ENCODE measurements at regions not wholly inside any gene's neighbourhood (a gene's known extent, or its start where the extent isn't known, plus 50 kb on each side); places are given as distances from the start of the nearest gene placed in this dataset.

DNA sequence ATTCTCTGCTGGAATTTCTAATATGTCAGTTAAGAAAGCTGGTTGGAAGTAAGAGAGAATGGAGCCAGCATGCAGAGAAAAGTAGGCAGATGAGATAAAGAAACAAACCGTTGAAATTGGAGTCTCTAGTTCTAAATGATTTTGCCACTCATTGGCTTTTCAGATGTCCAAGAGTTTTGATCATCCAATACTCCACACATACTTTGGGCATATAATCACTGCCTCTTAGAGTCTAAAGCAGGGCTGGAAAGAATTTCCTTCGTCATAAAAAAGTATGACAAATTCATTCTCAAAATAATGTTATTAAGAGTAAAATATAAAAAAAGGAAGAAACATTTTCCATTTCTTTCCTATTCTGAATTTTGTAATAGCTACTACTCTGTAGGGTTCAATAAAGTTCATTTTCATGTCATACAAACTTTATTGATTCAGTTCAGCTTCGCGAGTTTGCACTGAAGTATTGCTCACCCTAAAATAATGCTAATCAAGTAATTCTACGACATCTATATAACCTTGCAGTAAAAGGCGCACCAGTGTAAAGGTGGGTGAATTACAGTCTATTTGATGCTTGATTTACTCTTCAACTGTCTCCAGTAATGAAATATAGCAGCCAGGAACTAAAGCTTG, 1556.6 kb downstream of the NCAM2 start:
- 27% methylated on average over 6 of the region's 6 CpGs for WGBS (ENCODE audit: insufficient coverage, insufficient replicate concordance, low lambda C conversion rate, missing lambda C conversion rate)
- no peak overlapping the region for H3K27ac ChIP-seq (ENCODE audit: control insufficient read depth, insufficient read depth)
- SMC1A ChIA-PET (ENCODE audit: uncharacterized antibody, unreplicated experiment) = no interaction called here
- no peak for ATAC-seq
- no peaks in the 10 kb centered on the region for H3K27me3 ChIP-seq (replicated peaks in 1 of 2; ENCODE audit: control insufficient read depth in 2 of 2, insufficient read depth in 2 of 2, low read length in 1 of 2)
- H3K9me3 ChIP-seq (replicated peaks; ENCODE audit: control insufficient read depth, insufficient read depth, low read length) = no peaks in the 10 kb centered on the region
- no peak for TF ChIP-seq YBX1 (IDR thresholded peaks at IDR 0.05)
- TF ChIP-seq ASH2L (IDR thresholded peaks at IDR 0.05; ENCODE audit: borderline replicate concordance, low read depth) = no peak
- TF ChIP-seq RAD51 (IDR thresholded peaks at IDR 0.05) = no peak
- no peak for TF ChIP-seq TBL1XR1 (IDR thresholded peaks at IDR 0.05; ENCODE audit: low read depth, low read length)
- TF ChIP-seq PRDM15 (CRISPR knock-in tag; IDR thresholded peaks at IDR 0.05) = no peak
- TF ChIP-seq SPI1 (IDR thresholded peaks at IDR 0.05; ENCODE audit: borderline replicate concordance, insufficient read depth, low read depth, low read length) = no peak
- TF ChIP-seq CBX3 (IDR thresholded peaks at IDR 0.05; ENCODE audit: borderline replicate concordance, low read depth) = no peak
- H3K79me2 ChIP-seq (ENCODE audit: control insufficient read depth, insufficient read depth, low read length) = no peaks in the 10 kb centered on the region
- no TSS peak for BruUV-seq (replicated peaks)
- no peak overlapping the region for H3K4me2 ChIP-seq (ENCODE audit: control insufficient read depth, insufficient read depth)
- no peak for DNase-seq (ENCODE audit: low read depth, low spot score)
- no peak overlapping the region for H2AFZ ChIP-seq (ENCODE audit: control insufficient read depth, low read depth, low read length)
- no peak overlapping the region for H3K4me3 ChIP-seq
- RAD21 ChIA-PET (ENCODE audit: unreplicated experiment) = no interaction called here
- in situ Hi-C loops (cut with MboI) (no loop called here), intact Hi-C loops (cut with micrococcal nuclease; ENCODE audit: unreplicated experiment) (no loop called here)
- no peaks in the 10 kb centered on the region for H4K20me1 ChIP-seq (ENCODE audit: control insufficient read depth, insufficient read depth)
- H3K36me3 ChIP-seq (ENCODE audit: control insufficient read depth in 2 of 2, insufficient read depth in 2 of 2, low read length in 1 of 2) = no peaks in the 10 kb centered on the region
- no peaks in the 10 kb centered on the region for H3K4me1 ChIP-seq (ENCODE audit: control insufficient read depth, insufficient read depth, low read length)
- CTCF ChIA-PET = interaction anchor here (0.7 kb wide), 1 partner anchor 20 kb away, joined by 4 read pairs; no protein-coding TSS in a partner anchor
- FAIRE-seq = no peak
- no peak overlapping the region for H3K9ac ChIP-seq (ENCODE audit: control insufficient read depth, insufficient read depth, low read length)
- POLR2A ChIA-PET = no interaction called here
